ENCODE measurements at regions not wholly inside any gene's neighbourhood (a gene's known extent, or its start where the extent isn't known, plus 50 kb on each side); places are given as distances from the start of the nearest gene placed in this dataset.

- TF ChIP-seq POLR2A (IDR thresholded peaks at IDR 0.05) = no peak
- TF ChIP-seq CTCF (IDR thresholded peaks at IDR 0.05) = no peak
Observed at GRCh38 chr18:79604913-79605880, 74.4 kb upstream of the CTDP1 start.
